H1 (cell line): ENCODE measurements at regions not wholly inside any gene's neighbourhood (a gene's known extent, or its start where the extent isn't known, plus 50 kb on each side); places are given as distances from the start of the nearest gene placed in this dataset.

Experiments used
- CEBPB ChIP-seq: IDR thresholded peaks from 2 replicates; pipeline ENCODE4 v1.6.1; 2012; ENCODE audit warnings: low read depth, low read length
- CHD2 ChIP-seq: IDR thresholded peaks from 2 replicates; pipeline ENCODE4 v1.6.1; 2012; ENCODE audit warnings: low read length, improper control_type of control experiment
- CHD7 ChIP-seq: fragments of 300-600 bp; sonication (generic); IDR thresholded peaks from 2 replicates; pipeline ENCODE4 v1.7.1; 2012; ENCODE audit warnings: low read length, moderate library complexity, mild to moderate bottlenecking, inconsistent platforms; ENCODE audit not compliant: insufficient replicate concordance
- CTBP2 ChIP-seq: IDR thresholded peaks from 2 replicates; pipeline ENCODE4 v1.7.0; 2011; ENCODE audit warnings: borderline replicate concordance, mild to moderate bottlenecking, moderate library complexity, mixed read lengths, low read length; ENCODE audit not compliant: insufficient read depth, insufficient read length
- JUN ChIP-seq: IDR thresholded peaks from 2 replicates; pipeline ENCODE4 v1.6.1; 2011; ENCODE audit warnings: low read depth, mild to moderate bottlenecking, improper control_type of control experiment, low read length
- JUND ChIP-seq: IDR thresholded peaks from 2 replicates; pipeline ENCODE4 v1.6.1; 2011; ENCODE audit warnings: mild to moderate bottlenecking, improper control_type of control experiment, low read length
- MAFK ChIP-seq: IDR thresholded peaks from 2 replicates; pipeline ENCODE4 v1.6.1; 2012; ENCODE audit warnings: low read depth, mild to moderate bottlenecking, improper control_type of control experiment, low read length
- NANOG ChIP-seq: IDR thresholded peaks from 2 replicates; pipeline ENCODE4 v1.6.1; 2011; ENCODE audit warnings: low read length, low read depth, mild to moderate bottlenecking, inconsistent platforms; ENCODE audit not compliant: insufficient read depth, poor library complexity, severe bottlenecking
- POLR2AphosphoS5 ChIP-seq: IDR thresholded peaks from 2 replicates; pipeline ENCODE4 v1.6.1; 2011; ENCODE audit warnings: low read depth, low read length
- SP1 ChIP-seq: IDR thresholded peaks from 2 replicates; pipeline ENCODE4 v1.6.1; 2011; ENCODE audit warnings: low read depth, low read length
- SP2 ChIP-seq: IDR thresholded peaks from 2 replicates; pipeline ENCODE4 v1.6.1; 2012; ENCODE audit warnings: mild to moderate bottlenecking, low read length, inconsistent platforms
- SP4 ChIP-seq: IDR thresholded peaks from 2 replicates; pipeline ENCODE4 v1.6.1; 2012; ENCODE audit warnings: low read length, inconsistent platforms
- TAF7 ChIP-seq: optimal IDR thresholded peaks from 2 replicates; pipeline ENCODE3; 2011; ENCODE audit warnings: low read depth, mild to moderate bottlenecking, inconsistent platforms, low read length, moderate library complexity, borderline replicate concordance
- TEAD4 ChIP-seq: IDR thresholded peaks from 2 replicates; pipeline ENCODE4 v1.6.1; 2012; ENCODE audit warnings: low read depth, low read length, inconsistent platforms, mixed read lengths

GRCh38 chr2:4528773-4529172 lies 825.4 kb downstream of the DCDC2C start (continued):
- TF ChIP-seq CHD7 = no peak
- no peak for TF ChIP-seq SP4
- TF ChIP-seq SP2 = no peak
- no peak for TF ChIP-seq MAFK
- TF ChIP-seq CTBP2 = no peak
- no peak for TF ChIP-seq JUND
- TF ChIP-seq POLR2AphosphoS5 = no peak
- no peak for TF ChIP-seq TEAD4
- TF ChIP-seq CHD2 = no peak
- no peak for TF ChIP-seq JUN
- no peak for TF ChIP-seq TAF7
- TF ChIP-seq CEBPB = no peak
- no peak for TF ChIP-seq SP1
- no peak for TF ChIP-seq NANOG
